GM12873 (cell line): ENCODE measurements at regions not wholly inside any gene's neighbourhood (a gene's known extent, or its start where the extent isn't known, plus 50 kb on each side); places are given as distances from the start of the nearest gene placed in this dataset.

ENCODE experiments used
- CTCF ChIP-seq: IDR thresholded peaks from 2 replicates; pipeline ENCODE4 v1.5.1; 2012; ENCODE audit warnings: low read depth, mild to moderate bottlenecking, moderate library complexity, low read length, control low read depth; ENCODE audit not compliant: insufficient read depth; ENCODE audit errors: missing control alignments

DNA sequence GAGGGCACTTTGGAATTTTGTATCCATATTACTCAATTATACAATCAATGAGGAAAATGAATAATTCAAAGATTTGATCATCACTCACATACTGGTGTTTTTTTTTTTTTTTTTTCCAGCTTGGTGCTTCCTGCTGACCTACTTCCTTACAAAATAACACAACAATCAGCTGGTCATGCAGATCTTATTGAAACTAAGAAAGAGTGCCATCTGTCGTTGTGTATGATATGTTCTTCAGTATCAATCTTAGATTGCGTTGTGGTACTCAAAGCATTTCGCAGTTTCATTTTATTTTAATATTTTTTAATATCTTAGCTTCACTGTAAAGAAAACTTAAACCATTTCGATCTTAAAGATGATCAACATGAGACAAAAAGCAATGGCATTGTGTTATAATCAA, 155.6 kb downstream of the OGFRL1 start:
- no peak for TF ChIP-seq CTCF

DNA sequence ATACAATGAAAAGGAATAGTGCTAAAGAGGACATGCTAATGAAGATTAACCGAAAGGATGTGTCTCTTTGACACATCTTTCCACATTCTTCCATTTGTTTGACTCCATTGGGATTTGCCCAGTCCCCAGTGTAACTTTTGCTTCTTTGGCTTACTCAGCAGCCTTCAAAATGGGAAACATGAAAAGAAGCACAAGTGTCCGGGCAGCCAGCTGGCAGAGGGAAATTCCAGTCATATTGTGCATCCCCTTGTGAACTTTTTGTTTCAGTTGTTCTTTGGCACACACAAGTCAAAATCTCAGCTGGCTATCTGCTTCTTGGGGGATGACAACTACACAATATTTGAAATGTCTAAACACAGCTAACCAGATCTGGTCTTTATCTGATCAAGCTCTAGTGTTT, 157.4 kb downstream of the OGFRL1 start:
- no peak for TF ChIP-seq CTCF

- no peak for TF ChIP-seq CTCF
Measured at GRCh38 chr6:71446470-71446869, 157.9 kb downstream of the OGFRL1 start.

DNA sequence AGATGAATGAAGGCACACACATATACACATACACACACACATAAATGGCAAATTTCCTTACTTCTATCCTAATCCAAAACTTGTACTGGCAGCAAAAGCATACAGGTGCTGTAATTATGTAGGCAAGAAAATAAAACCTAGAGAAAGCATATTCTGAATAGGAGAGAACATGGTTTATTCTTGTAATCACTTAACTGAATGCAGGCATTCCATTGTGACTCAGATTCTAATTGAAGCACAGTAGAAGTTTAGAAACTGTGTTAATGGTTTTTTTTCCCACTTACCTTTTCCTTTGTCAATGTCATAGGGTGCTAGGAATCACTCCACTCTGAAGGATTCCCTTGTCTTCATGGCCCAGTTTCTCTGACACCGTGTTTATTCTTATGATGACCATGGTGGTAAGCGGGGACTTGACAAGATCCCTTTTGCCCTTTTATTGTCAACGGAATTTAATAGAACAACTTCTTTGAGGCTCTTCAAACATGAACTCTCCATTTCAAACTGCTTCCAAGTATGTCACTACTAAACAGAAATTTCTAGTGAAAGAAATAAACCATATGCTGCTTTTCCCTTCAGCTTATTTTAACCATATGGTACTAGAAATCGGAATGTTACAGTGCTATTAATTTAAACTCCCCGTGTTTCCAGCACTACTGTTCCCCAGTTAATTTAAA, 164.2 kb downstream of the OGFRL1 start:
- no peak for TF ChIP-seq CTCF

- TF ChIP-seq CTCF = no peak
Measured at GRCh38 chr6:71453371-71453706, 164.7 kb downstream of the OGFRL1 start.

DNA sequence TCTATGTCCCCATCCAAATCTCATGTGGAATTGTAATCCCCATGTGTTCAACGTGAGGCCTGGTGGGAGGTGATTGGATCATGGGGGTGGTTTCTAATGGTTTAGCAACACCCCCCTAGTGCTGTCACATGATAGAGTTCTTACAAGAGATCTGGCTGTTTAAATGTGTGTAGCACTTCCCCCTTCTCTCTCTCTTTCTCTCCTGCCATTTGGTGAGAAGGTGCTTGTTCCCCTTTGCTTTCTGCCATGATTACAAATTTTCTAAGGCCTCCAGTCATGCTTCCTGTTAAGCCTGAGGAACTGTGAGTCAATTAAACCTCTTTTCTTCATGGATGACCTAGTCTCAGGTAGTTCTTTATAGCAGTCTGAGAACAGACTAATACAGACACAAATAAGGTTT, 165.4 kb downstream of the OGFRL1 start:
- no peak for TF ChIP-seq CTCF

DNA sequence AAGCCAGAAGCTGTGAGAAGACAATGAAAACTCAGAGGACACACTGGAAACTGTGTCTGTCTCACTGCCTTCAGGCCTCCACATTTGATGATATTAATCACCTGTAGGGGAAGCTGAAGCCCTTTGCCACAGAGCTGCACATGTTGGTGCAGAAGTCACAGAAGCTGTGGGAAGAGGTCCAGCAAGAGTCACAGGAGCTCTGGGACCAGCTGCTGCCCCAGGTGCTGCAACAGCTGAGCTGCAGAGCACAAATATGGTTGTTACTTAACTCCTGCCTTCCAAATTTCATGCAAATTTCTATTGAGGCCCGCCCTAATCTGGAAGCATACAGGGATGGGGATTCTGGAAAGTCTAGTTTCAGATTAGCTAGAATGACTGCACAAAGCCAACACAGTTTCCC, 169.3 kb downstream of the OGFRL1 start:
- TF ChIP-seq CTCF = no peak

GRCh38 chr6:71459162-71459561, 170.6 kb downstream of the OGFRL1 start:
- TF ChIP-seq CTCF = no peak
